ENCODE measurements at regions not wholly inside any gene's neighbourhood (a gene's known extent, or its start where the extent isn't known, plus 50 kb on each side); places are given as distances from the start of the nearest gene placed in this dataset.

- DNase-seq (ENCODE audit: low spot score): no peak
Measured at GRCh38 chr18:64645753-64646152, 496.9 kb upstream of the LINC00305 start.

- no peak for DNase-seq (ENCODE audit: low spot score)
Measured at GRCh38 chr18:64639536-64639935, 490.6 kb upstream of the LINC00305 start.

- peak; percentile 97 for DNase-seq (ENCODE audit: low spot score)
Measured at GRCh38 chr18:64620971-64621560, 472.2 kb upstream of the LINC00305 start.

GRCh38 chr18:64618390-64618789 is 469.5 kb upstream of the LINC00305 start:
- DNase-seq (ENCODE audit: low spot score): no peak

GRCh38 chr18:64615021-64615420 is 466.1 kb upstream of the LINC00305 start:
- DNase-seq (ENCODE audit: low spot score): no peak

GRCh38 chr18:64614446-64614845 is 465.6 kb upstream of the LINC00305 start:
- no peak for DNase-seq (ENCODE audit: low spot score)

GRCh38 chr18:64592246-64592645 is 443.4 kb upstream of the LINC00305 start:
- no peak for DNase-seq (ENCODE audit: low spot score)

- DNase-seq (ENCODE audit: low spot score): no peak
Measured at GRCh38 chr18:64589000-64589399, 440.1 kb upstream of the LINC00305 start.

GRCh38 chr18:64566456-64566855 is 417.6 kb upstream of the LINC00305 start:
- DNase-seq (ENCODE audit: low spot score): no peak

- DNase-seq (ENCODE audit: low spot score): no peak
Measured at GRCh38 chr18:64562651-64563050, 413.8 kb upstream of the LINC00305 start.

GRCh38 chr18:64546451-64546850 is 397.6 kb upstream of the LINC00305 start:
- DNase-seq (ENCODE audit: low spot score): no peak

- no peak for DNase-seq (ENCODE audit: low spot score)
Measured at GRCh38 chr18:64539847-64540246, 391.0 kb upstream of the LINC00305 start.

GRCh38 chr18:64528646-64529045 is 379.8 kb upstream of the LINC00305 start:
- no peak for DNase-seq (ENCODE audit: low spot score)

GRCh38 chr18:64519201-64519600 is 370.3 kb upstream of the LINC00305 start:
- DNase-seq (ENCODE audit: low spot score): no peak

- peak; percentile 30 for DNase-seq (ENCODE audit: low spot score)
Measured at GRCh38 chr18:64518191-64518590, 369.3 kb upstream of the LINC00305 start.

GRCh38 chr18:64513401-64513800 is 364.5 kb upstream of the LINC00305 start:
- no peak for DNase-seq (ENCODE audit: low spot score)

- DNase-seq (ENCODE audit: low spot score): peak; percentile 5
Measured at GRCh38 chr18:64490207-64490606, 341.3 kb upstream of the LINC00305 start.

- DNase-seq (ENCODE audit: low spot score): no peak
Measured at GRCh38 chr18:64488698-64489097, 339.8 kb upstream of the LINC00305 start.

- DNase-seq (ENCODE audit: low spot score): peak; percentile 77
Measured at GRCh38 chr18:64474773-64475172, 325.9 kb upstream of the LINC00305 start.

- DNase-seq (ENCODE audit: low spot score): peak; percentile 91
Measured at GRCh38 chr18:64474255-64474654, 325.4 kb upstream of the LINC00305 start.

- no peak for DNase-seq (ENCODE audit: low spot score)
Measured at GRCh38 chr18:64449434-64449833, 300.5 kb upstream of the LINC00305 start.

- DNase-seq (ENCODE audit: low spot score): no peak
Measured at GRCh38 chr18:64444819-64445218, 295.9 kb upstream of the LINC00305 start.

GRCh38 chr18:64438178-64438577 is 289.3 kb upstream of the LINC00305 start:
- no peak for DNase-seq (ENCODE audit: low spot score)

GRCh38 chr18:64436111-64436510 is 287.2 kb upstream of the LINC00305 start:
- DNase-seq (ENCODE audit: low spot score): no peak
